ENCODE measurements at regions not wholly inside any gene's neighbourhood (a gene's known extent, or its start where the extent isn't known, plus 50 kb on each side); places are given as distances from the start of the nearest gene placed in this dataset.

- TF ChIP-seq POLR2AphosphoS5 (IDR thresholded peaks at IDR 0.05; ENCODE audit: low read depth, low read length): no peak
- TF ChIP-seq TAF1 (IDR thresholded peaks at IDR 0.05; ENCODE audit: low read depth, low read length): no peak
- no peak for TF ChIP-seq POLR2A (IDR thresholded peaks at IDR 0.05; ENCODE audit: low read depth, low read length)
- TF ChIP-seq PAX5 (IDR thresholded peaks at IDR 0.05; ENCODE audit: insufficient read depth, low read length, severe bottlenecking): no peak
- TF ChIP-seq POU2F2 (IDR thresholded peaks at IDR 0.05; ENCODE audit: low read depth, low read length): no peak
Observed at GRCh38 chr20:11436113-11436905, 481.4 kb upstream of the BTBD3 start.
